HG02763 (cell line): ENCODE measurements at regions not wholly inside any gene's neighbourhood (a gene's known extent, or its start where the extent isn't known, plus 50 kb on each side); places are given as distances from the start of the nearest gene placed in this dataset.

ENCODE experiments used
- ATAC-seq: cut with Tn5 transposase; IDR thresholded peaks from one replicate; pipeline ENCODE4 v1.9.1; 2021; ENCODE audit warnings: mild to moderate bottlenecking, moderate library complexity; ENCODE audit not compliant: unreplicated experiment

- ATAC-seq = no peak
Observed at GRCh38 chr13:24074678-24075077, 85.8 kb upstream of the SPATA13 start.

GRCh38 chr13:24075137-24075975 lies 85.2 kb upstream of the SPATA13 start:
- ATAC-seq = no peak

- no peak for ATAC-seq
Observed at GRCh38 chr13:24076109-24076508, 84.4 kb upstream of the SPATA13 start.

GRCh38 chr13:24076636-24077035 lies 83.9 kb upstream of the SPATA13 start:
- ATAC-seq = no peak

- ATAC-seq = no peak
Observed at GRCh38 chr13:24080134-24080533, 80.4 kb upstream of the SPATA13 start.

GRCh38 chr13:24081387-24081786 lies 79.1 kb upstream of the SPATA13 start:
- no peak for ATAC-seq

GRCh38 chr13:24083141-24083540 lies 77.4 kb upstream of the SPATA13 start:
- ATAC-seq = no peak

GRCh38 chr13:24083722-24084421 lies 76.6 kb upstream of the SPATA13 start:
- ATAC-seq = no peak

GRCh38 chr13:24085662-24086061 lies 74.9 kb upstream of the SPATA13 start:
- ATAC-seq = no peak

- ATAC-seq = no peak
Observed at GRCh38 chr13:24086642-24087041, 73.9 kb upstream of the SPATA13 start.

- ATAC-seq = no peak
Observed at GRCh38 chr13:24087605-24088225, 72.8 kb upstream of the SPATA13 start.

GRCh38 chr13:24090049-24090448 lies 70.5 kb upstream of the SPATA13 start:
- ATAC-seq = no peak

GRCh38 chr13:24091080-24091479 lies 69.4 kb upstream of the SPATA13 start:
- ATAC-seq = no peak

- no peak for ATAC-seq
Observed at GRCh38 chr13:24092108-24092507, 68.4 kb upstream of the SPATA13 start.

GRCh38 chr13:24093047-24093446 lies 67.5 kb upstream of the SPATA13 start:
- ATAC-seq = no peak

- no peak for ATAC-seq
Observed at GRCh38 chr13:24096659-24097058, 63.9 kb upstream of the SPATA13 start.

- peak; percentile 61 for ATAC-seq
Observed at GRCh38 chr13:24097064-24097463, 63.5 kb upstream of the SPATA13 start.

- no peak for ATAC-seq
Observed at GRCh38 chr13:24097667-24098066, 62.9 kb upstream of the SPATA13 start.

- no peak for ATAC-seq
Observed at GRCh38 chr13:24099490-24099889, 61.0 kb upstream of the SPATA13 start.

GRCh38 chr13:24100188-24100587 lies 60.3 kb upstream of the SPATA13 start:
- no peak for ATAC-seq

- ATAC-seq = no peak
Observed at GRCh38 chr13:24103782-24104372, 56.6 kb upstream of the SPATA13 start.
